Hepatocyte (in vitro differentiated cells): ENCODE measurements at regions not wholly inside any gene's neighbourhood (a gene's known extent, or its start where the extent isn't known, plus 50 kb on each side); places are given as distances from the start of the nearest gene placed in this dataset.
A peak's percentile ranks its signal among the peaks of the same experiment; 100 is the strongest.

Experiments
- DNase-seq: peaks from one replicate; pipeline ENCODE4 v3.0.0-alpha.2; 2016; ENCODE audit warnings: low spot score
- H2AFZ ChIP-seq: fragments of 200-600 bp; sonication (generic); 2 replicates; pipeline ENCODE4 v1.6.0; 2016; ENCODE audit warnings: antibody characterized with exemption, mild to moderate bottlenecking
- H3K27ac ChIP-seq: fragments of 200-600 bp; sonication (generic); 2 replicates; pipeline ENCODE4 v1.5.1; 2016; ENCODE audit warnings: mild to moderate bottlenecking
- H3K27me3 ChIP-seq: fragments of 200-600 bp; sonication (generic); 2 replicates; pipeline ENCODE4 v1.6.1; 2016
- H3K36me3 ChIP-seq: fragments of 200-600 bp; sonication (generic); replicated peaks from 2 replicates; pipeline ENCODE4 v1.5.1; 2016; ENCODE audit warnings: low read depth; ENCODE audit not compliant: insufficient read depth
- H3K4me1 ChIP-seq: fragments of 200-600 bp; sonication (generic); 2 replicates; pipeline ENCODE4 v1.5.1; 2016; ENCODE audit warnings: mild to moderate bottlenecking, moderate library complexity; ENCODE audit not compliant: insufficient read depth
- H3K4me2 ChIP-seq: fragments of 200-600 bp; sonication (generic); 2 replicates; pipeline ENCODE4 v1.6.0; 2016
- H3K4me3 ChIP-seq: fragments of 200-600 bp; sonication (generic); 2 replicates; pipeline ENCODE4 v1.5.1; 2016; ENCODE audit warnings: mild to moderate bottlenecking
- H3K79me2 ChIP-seq: fragments of 200-600 bp; sonication (generic); 2 replicates; pipeline ENCODE4 v1.6.0; 2017; ENCODE audit warnings: mild to moderate bottlenecking
- H3K9me2 ChIP-seq: fragments of 200-600 bp; sonication (generic); replicated peaks from 2 replicates; pipeline ENCODE4 v1.6.0; 2017; ENCODE audit warnings: mild to moderate bottlenecking; ENCODE audit not compliant: insufficient read depth
- H3K9me3 ChIP-seq: fragments of 200-600 bp; sonication (generic); 2 replicates; pipeline ENCODE4 v1.5.1; 2016; ENCODE audit warnings: low read depth, mild to moderate bottlenecking
- H4K20me1 ChIP-seq: fragments of 200-600 bp; sonication (generic); 2 replicates; pipeline ENCODE4 v1.6.0; 2016; ENCODE audit warnings: mild to moderate bottlenecking; ENCODE audit not compliant: insufficient read depth, poor library complexity, severe bottlenecking
- EZH2 ChIP-seq: fragments of 200-600 bp; sonication (generic); IDR thresholded peaks from 2 replicates; pipeline ENCODE4 v1.6.1; 2016; ENCODE audit warnings: antibody characterized with exemption, mild to moderate bottlenecking, borderline replicate concordance
- EZH2phosphoT487 ChIP-seq: fragments of 200-600 bp; sonication (generic); IDR thresholded peaks from one replicate; pipeline ENCODE4 v1.6.1; 2018; ENCODE audit warnings: antibody characterized with exemption, mild to moderate bottlenecking, low read depth, moderate library complexity; ENCODE audit not compliant: unreplicated experiment, severe bottlenecking
- WGBS: methylation state at CpG from one replicate; pipeline ENCODE4 v1.1.6; 2016; ENCODE audit warnings: low lambda C conversion rate; ENCODE audit errors: missing lambda C conversion rate; 5-methylcytosine and 5-hydroxymethylcytosine counted together
- TF ChIP-seq, protein P1 (sequence below): fragments of 200-600 bp; sonication (generic); IDR thresholded peaks from 2 replicates; pipeline ENCODE4 v1.5.1; 2016; ENCODE audit warnings: antibody characterized with exemption, mild to moderate bottlenecking; ENCODE audit not compliant: poor library complexity

DNA sequence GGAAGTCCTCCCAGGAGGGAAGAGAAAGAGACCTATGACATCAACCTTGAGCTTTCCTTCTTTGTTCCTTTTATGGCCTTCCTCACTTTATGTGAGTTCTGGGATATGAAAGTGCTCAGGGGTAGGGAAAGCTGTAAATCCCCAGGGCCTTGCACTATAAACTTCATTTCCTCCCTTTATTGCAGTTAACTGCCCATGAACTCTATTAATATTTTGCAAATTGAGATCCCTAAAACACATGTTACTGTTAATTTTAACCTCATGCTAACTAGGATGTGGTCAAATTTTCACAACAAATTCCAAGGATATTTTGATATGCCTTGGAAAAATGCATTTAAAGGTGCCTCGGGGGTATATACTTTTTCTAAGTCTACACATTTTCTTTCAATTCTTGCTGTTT is 359.9 kb downstream of the OSR1 start:
- Histone ChIP-seq H3K4me1 (peaks cover 13% of the 10 kb centered on the region), H3K4me3 (no peak overlapping the region), H3K36me3 (no peaks in the 10 kb centered on the region), H4K20me1 (no peaks in the 10 kb centered on the region), H3K4me2 (no peak overlapping the region), H3K9me2 (no peaks in the 10 kb centered on the region), H3K27me3 (no peaks in the 10 kb centered on the region), H3K27ac (no peak overlapping the region), H2AFZ (no peak overlapping the region), H3K79me2 (no peaks in the 10 kb centered on the region), H3K9me3 (no peaks in the 10 kb centered on the region)
- WGBS = 48% methylated on average over 1 of the region's 1 CpG
- TF ChIP-seq, protein P1, sequence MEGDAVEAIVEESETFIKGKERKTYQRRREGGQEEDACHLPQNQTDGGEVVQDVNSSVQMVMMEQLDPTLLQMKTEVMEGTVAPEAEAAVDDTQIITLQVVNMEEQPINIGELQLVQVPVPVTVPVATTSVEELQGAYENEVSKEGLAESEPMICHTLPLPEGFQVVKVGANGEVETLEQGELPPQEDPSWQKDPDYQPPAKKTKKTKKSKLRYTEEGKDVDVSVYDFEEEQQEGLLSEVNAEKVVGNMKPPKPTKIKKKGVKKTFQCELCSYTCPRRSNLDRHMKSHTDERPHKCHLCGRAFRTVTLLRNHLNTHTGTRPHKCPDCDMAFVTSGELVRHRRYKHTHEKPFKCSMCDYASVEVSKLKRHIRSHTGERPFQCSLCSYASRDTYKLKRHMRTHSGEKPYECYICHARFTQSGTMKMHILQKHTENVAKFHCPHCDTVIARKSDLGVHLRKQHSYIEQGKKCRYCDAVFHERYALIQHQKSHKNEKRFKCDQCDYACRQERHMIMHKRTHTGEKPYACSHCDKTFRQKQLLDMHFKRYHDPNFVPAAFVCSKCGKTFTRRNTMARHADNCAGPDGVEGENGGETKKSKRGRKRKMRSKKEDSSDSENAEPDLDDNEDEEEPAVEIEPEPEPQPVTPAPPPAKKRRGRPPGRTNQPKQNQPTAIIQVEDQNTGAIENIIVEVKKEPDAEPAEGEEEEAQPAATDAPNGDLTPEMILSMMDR = no peak
- no peak for TF ChIP-seq EZH2phosphoT487
- no peak for TF ChIP-seq EZH2
- no peak for DNase-seq

DNA sequence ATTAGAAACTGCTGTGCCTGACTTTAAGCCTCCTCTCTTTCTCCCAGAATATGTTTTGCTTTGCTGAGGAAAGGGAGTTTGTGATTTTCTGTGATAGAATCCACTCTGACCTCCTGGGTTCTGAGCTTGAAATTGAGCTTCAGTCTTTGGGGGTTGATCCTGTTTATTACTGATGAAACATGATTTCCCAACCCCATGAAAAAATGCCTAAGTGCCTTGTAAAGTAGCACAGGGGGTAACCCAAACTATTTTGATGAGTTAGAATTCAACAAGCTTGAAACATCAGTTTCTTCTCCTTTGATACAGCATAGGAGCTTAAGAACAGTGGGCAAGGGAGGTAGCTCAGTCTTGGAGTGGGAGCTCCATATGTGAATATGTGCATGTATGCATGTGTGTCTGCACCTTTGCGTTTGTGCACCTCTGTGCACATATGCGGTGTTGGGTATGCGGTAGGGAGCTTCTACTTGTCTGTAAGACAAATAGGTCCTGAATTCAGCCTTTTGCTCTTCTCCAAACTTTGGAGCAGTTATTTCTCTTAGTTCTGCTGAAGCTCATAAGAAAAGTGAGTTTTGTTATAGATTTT is 364.6 kb downstream of the OSR1 start:
- Histone ChIP-seq H3K79me2 (no peaks in the 10 kb centered on the region), H3K27ac (no peak overlapping the region), H3K4me2 (no peak overlapping the region), H4K20me1 (no peaks in the 10 kb centered on the region), H3K4me1 (peaks cover 14% of the 10 kb centered on the region), H3K36me3 (no peaks in the 10 kb centered on the region), H3K4me3 (no peak overlapping the region), H2AFZ (no peak overlapping the region), H3K9me2 (no peaks in the 10 kb centered on the region), H3K9me3 (no peaks in the 10 kb centered on the region), H3K27me3 (no peaks in the 10 kb centered on the region)
- TF ChIP-seq, protein P1 = no peak
- no peak for TF ChIP-seq EZH2phosphoT487
- TF ChIP-seq EZH2 = no peak
- no peak for DNase-seq
- 98% methylated on average over 3 of the region's 3 CpGs for WGBS

GRCh38 chr2:18991177-18992168 is 366.9 kb downstream of the OSR1 start:
- no peaks in the 10 kb centered on the region for H3K79me2 ChIP-seq
- H3K4me3 ChIP-seq = no peak overlapping the region
- peaks cover 16% of the 10 kb centered on the region for H3K4me1 ChIP-seq
- 58% methylated on average over 5 of the region's 5 CpGs for WGBS
- no peaks in the 10 kb centered on the region for H3K36me3 ChIP-seq
- no peak overlapping the region for H2AFZ ChIP-seq
- TF ChIP-seq EZH2phosphoT487 (no peak), EZH2 (no peak)
- TF ChIP-seq, protein P1 = no peak
- DNase-seq = peak; percentile 8
- H3K27ac ChIP-seq = peak overlapping the region; percentile 28
- H3K27me3 ChIP-seq = no peaks in the 10 kb centered on the region
- H4K20me1 ChIP-seq = no peaks in the 10 kb centered on the region
- no peak overlapping the region for H3K4me2 ChIP-seq
- no peaks in the 10 kb centered on the region for H3K9me3 ChIP-seq
- no peaks in the 10 kb centered on the region for H3K9me2 ChIP-seq
